RWPE1 (cell line): ENCODE measurements at regions not wholly inside any gene's neighbourhood (a gene's known extent, or its start where the extent isn't known, plus 50 kb on each side); places are given as distances from the start of the nearest gene placed in this dataset.

ENCODE experiments used
- CTCF ChIA-PET: fragments of 350-600 bp; sonication (Branson Sonifier 250); formaldehyde crosslinking; extraction: SDS; loops from one replicate; lab custom pipeline; 2021; lab: Yijun Ruan, JAX
- POLR2A ChIA-PET: fragments of 400-600 bp; formaldehyde crosslinking; extraction: SDS; loops from one replicate; lab custom pipeline; 2020; ENCODE audit warnings: antibody characterized with exemption; ENCODE audit not compliant: low non-redundant PET; lab: Yijun Ruan, JAX
- DNase-seq: peaks from one replicate; pipeline ENCODE4 v3.0.0; 2012; ENCODE audit warnings: low spot score
- H3K27ac ChIP-seq: fragments of 450-650 bp; 2 replicates; pipeline ENCODE4 v1.5.1; 2017
- CTCF ChIP-seq: fragments of 450-650 bp; conservative IDR thresholded peaks from 2 replicates; pipeline ENCODE4 v1.5.1; 2017; ENCODE audit warnings: low read depth, mild to moderate bottlenecking

- ChIA-PET POLR2A (no interaction called here), CTCF (no interaction called here)
- DNase-seq = no peak
- H3K27ac ChIP-seq = no peak overlapping the region
- no peak for TF ChIP-seq CTCF
Observed at GRCh38 chr3:74122281-74122680, 492.2 kb downstream of the CNTN3 start.

- ChIA-PET CTCF (no interaction called here), POLR2A (no interaction called here)
- no peak for TF ChIP-seq CTCF
- no peak overlapping the region for H3K27ac ChIP-seq
- no peak for DNase-seq
Observed at GRCh38 chr3:74121761-74122160, 492.7 kb downstream of the CNTN3 start.

DNA sequence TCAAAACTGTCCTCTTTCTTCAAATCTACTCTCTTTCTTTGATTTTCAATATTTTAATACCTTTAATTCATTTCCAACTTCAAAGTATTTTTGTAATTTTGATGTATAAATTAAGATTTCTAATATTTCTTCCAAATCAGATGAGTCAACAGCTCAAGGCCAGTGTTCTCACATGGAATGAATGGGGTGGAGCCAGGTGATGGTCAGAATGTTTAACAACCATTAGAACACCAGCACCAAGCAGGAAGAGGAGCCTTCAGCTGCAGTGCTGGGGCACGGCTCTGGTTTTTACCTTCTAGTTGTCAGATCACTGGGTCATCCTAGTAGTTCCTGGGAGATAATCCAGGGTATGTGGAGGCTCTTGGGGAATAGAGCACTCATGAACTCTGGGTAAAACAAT lies 494.5 kb upstream of the PDZRN3 start:
- ChIA-PET CTCF (no interaction called here), POLR2A (no interaction called here)
- DNase-seq = no peak
- H3K27ac ChIP-seq = no peak overlapping the region
- TF ChIP-seq CTCF = no peak

GRCh38 chr3:74115906-74116305 lies 491.2 kb upstream of the PDZRN3 start:
- TF ChIP-seq CTCF = no peak
- ChIA-PET POLR2A (no interaction called here), CTCF (no interaction called here)
- no peak for DNase-seq
- H3K27ac ChIP-seq = no peak overlapping the region

DNA sequence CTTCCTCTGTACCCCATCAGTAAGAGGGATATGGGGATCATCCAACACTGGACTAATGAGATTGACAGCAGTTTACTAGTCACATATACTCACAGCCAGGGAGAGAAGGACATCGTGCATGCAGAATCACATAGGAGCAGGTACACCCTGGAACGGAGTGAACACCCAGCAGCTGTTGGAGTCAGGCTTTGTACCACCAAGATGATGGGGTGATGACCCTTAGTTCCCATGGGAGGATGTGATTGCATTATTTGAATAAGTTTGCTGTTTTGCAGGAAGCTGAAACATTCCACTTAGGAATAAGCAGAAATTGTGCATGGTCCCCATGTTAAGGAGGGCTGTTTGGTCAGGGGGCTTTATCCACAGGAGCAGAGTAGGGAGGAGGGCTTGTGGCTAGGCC lies 482.7 kb upstream of the PDZRN3 start:
- H3K27ac ChIP-seq = no peak overlapping the region
- DNase-seq = no peak
- CTCF ChIA-PET = no interaction called here
- TF ChIP-seq CTCF = no peak
- POLR2A ChIA-PET = no interaction called here

- ChIA-PET CTCF (no interaction called here), POLR2A (no interaction called here)
- no peak for TF ChIP-seq CTCF
- no peak overlapping the region for H3K27ac ChIP-seq
- DNase-seq = no peak
Observed at GRCh38 chr3:74106925-74107324, 482.2 kb upstream of the PDZRN3 start.

DNA sequence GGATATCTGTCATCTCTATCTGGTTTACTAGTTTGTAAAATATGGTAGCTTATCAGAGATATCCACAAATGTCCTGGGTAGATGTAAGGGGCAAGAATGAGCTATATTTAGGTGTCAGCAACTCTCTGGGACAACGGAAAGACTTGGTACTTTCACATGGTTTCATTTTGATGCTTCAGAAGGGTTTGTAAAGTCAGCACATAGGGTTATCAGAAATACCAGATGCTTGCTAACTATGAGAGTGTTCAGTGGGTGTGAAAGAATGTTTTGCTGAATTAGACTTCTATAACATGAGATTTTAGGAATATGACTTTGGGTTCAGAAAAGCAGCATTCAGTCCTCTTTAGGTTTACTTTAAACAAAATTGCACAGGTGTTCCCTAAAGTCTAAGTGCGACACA lies 466.5 kb upstream of the PDZRN3 start:
- ChIA-PET CTCF (no interaction called here), POLR2A (no interaction called here)
- DNase-seq = no peak
- no peak overlapping the region for H3K27ac ChIP-seq
- no peak for TF ChIP-seq CTCF
